HFFc6 (cell line): ENCODE measurements at regions not wholly inside any gene's neighbourhood (a gene's known extent, or its start where the extent isn't known, plus 50 kb on each side); places are given as distances from the start of the nearest gene placed in this dataset.
A peak's percentile ranks its signal among the peaks of the same experiment; 100 is the strongest.

Experiments used
- DNase-seq: peaks from one replicate; pipeline ENCODE4 v3.0.0-alpha.2; 2018
- H3K27ac Mint-ChIP-seq: 2 replicates; pipeline ENCODE4 v1.8.0; 2020; ENCODE audit warnings: mild to moderate bottlenecking, mixed read lengths
- H3K27me3 Mint-ChIP-seq: 2 replicates; pipeline ENCODE4 v1.8.0; 2021; ENCODE audit warnings: mild to moderate bottlenecking, moderate library complexity, mixed read lengths; ENCODE audit not compliant: insufficient read depth
- H3K36me3 Mint-ChIP-seq: 2 replicates; pipeline ENCODE4 v1.8.0; 2021; ENCODE audit warnings: low read depth, mixed read lengths
- H3K4me1 Mint-ChIP-seq: 2 replicates; pipeline ENCODE4 v1.8.0; 2020; ENCODE audit warnings: low read depth, mixed read lengths
- H3K4me3 Mint-ChIP-seq: 2 replicates; pipeline ENCODE4 v1.8.0; 2020; ENCODE audit warnings: mild to moderate bottlenecking, moderate library complexity, mixed read lengths
- H3K9me3 Mint-ChIP-seq: 2 replicates; pipeline ENCODE4 v1.8.0; 2020; ENCODE audit warnings: mild to moderate bottlenecking, mixed read lengths
- CTCF ChIP-seq: fragments of 200-600 bp; sonication (generic); IDR thresholded peaks from 2 replicates; pipeline ENCODE4 v1.5.0; 2021; ENCODE audit warnings: antibody characterized with exemption, mild to moderate bottlenecking

GRCh38 chr15:39391230-39391629, 189.6 kb upstream of the THBS1 start:
- Mint-ChIP-seq H3K4me3 (no peak overlapping the region), H3K36me3 (no peaks in the 10 kb centered on the region)
- no peak for TF ChIP-seq CTCF

GRCh38 chr15:39392469-39393047, 188.3 kb upstream of the THBS1 start:
- DNase-seq: no peak
- Mint-ChIP-seq H3K27me3 (peaks cover 2% of the 10 kb centered on the region; the same call in 1 of the 2 replicates), H3K36me3 (no peaks in the 10 kb centered on the region), H3K27ac (no peak overlapping the region), H3K9me3 (no peaks in the 10 kb centered on the region), H3K4me1 (peaks cover 37% of the 10 kb centered on the region), H3K4me3 (no peak overlapping the region)
- no peak for TF ChIP-seq CTCF

More at GRCh38 chr15:39391230-39391629, 189.6 kb upstream of the THBS1 start:
- no peaks in the 10 kb centered on the region for H3K9me3 Mint-ChIP-seq
- peaks cover 37% of the 10 kb centered on the region for H3K4me1 Mint-ChIP-seq
- peaks cover 2% of the 10 kb centered on the region for H3K27me3 Mint-ChIP-seq
- no peak overlapping the region for H3K27ac Mint-ChIP-seq
- DNase-seq: no peak

GRCh38 chr15:39393575-39394335, 187.1 kb upstream of the THBS1 start:
- Mint-ChIP-seq H3K27me3 (peaks cover under 1% of the 10 kb centered on the region; the same call in 1 of the 2 replicates), H3K4me3 (peak overlapping the region; percentile 1; the same call in 1 of the 2 replicates), H3K4me1 (peaks cover 42% of the 10 kb centered on the region), H3K9me3 (no peaks in the 10 kb centered on the region), H3K27ac (no peak overlapping the region), H3K36me3 (no peaks in the 10 kb centered on the region)
- DNase-seq: peak; percentile 31
- no peak for TF ChIP-seq CTCF

GRCh38 chr15:39394496-39394895, 186.4 kb upstream of the THBS1 start:
- no peak for TF ChIP-seq CTCF
- H3K4me3 Mint-ChIP-seq: no peak overlapping the region
- no peaks in the 10 kb centered on the region for H3K36me3 Mint-ChIP-seq
- no peaks in the 10 kb centered on the region for H3K27me3 Mint-ChIP-seq
- no peak for DNase-seq
- no peak overlapping the region for H3K27ac Mint-ChIP-seq
- no peaks in the 10 kb centered on the region for H3K9me3 Mint-ChIP-seq
- H3K4me1 Mint-ChIP-seq: peaks cover 42% of the 10 kb centered on the region

- no peak overlapping the region for H3K27ac Mint-ChIP-seq
- H3K9me3 Mint-ChIP-seq: no peaks in the 10 kb centered on the region
- no peak overlapping the region for H3K4me3 Mint-ChIP-seq
- DNase-seq: no peak
- H3K36me3 Mint-ChIP-seq: peaks cover 7% of the 10 kb centered on the region
- no peaks in the 10 kb centered on the region for H3K27me3 Mint-ChIP-seq
- peaks cover 52% of the 10 kb centered on the region for H3K4me1 Mint-ChIP-seq
- TF ChIP-seq CTCF: no peak
These were observed 183.8 kb upstream of the THBS1 start for GRCh38 chr15:39396979-39397615.
